ENCODE measurements at regions not wholly inside any gene's neighbourhood (a gene's known extent, or its start where the extent isn't known, plus 50 kb on each side); places are given as distances from the start of the nearest gene placed in this dataset.

- no peak overlapping the region for H3K27ac ChIP-seq (ENCODE audit: low read depth, low read length)
- 94% methylated on average over 38 of the region's 38 CpGs; no CpG with 5 or more reads in 1 of the 2 experiments for WGBS, 2 experiments (ENCODE audit: extremely low coverage in 1 of 2, insufficient coverage in 1 of 2, insufficient read length in 1 of 2, insufficient replicate concordance in 2 of 2, low coverage in 1 of 2, low lambda C conversion rate in 2 of 2, missing lambda C conversion rate in 1 of 2)
- ChIA-PET CTCF (ENCODE audit: partially characterized antibody) (interaction anchor here (0.5 kb wide), 2 partner anchors 73 to 189 kb away, joined by 3 read pairs; no protein-coding TSS in a partner anchor), POLR2A (ENCODE audit: partially characterized antibody) (no interaction called here)
- FAIRE-seq (no peak), DNase-seq (ENCODE audit: low read depth in 1 of 2, low spot score in 2 of 2) (no peak)
- no peak for TF ChIP-seq KDM4A (IDR thresholded peaks at IDR 0.05; ENCODE audit: low read depth, low read length, severe bottlenecking)
- TF ChIP-seq GTF2F1 (IDR thresholded peaks at IDR 0.05; ENCODE audit: borderline replicate concordance, low read depth, low read length) = no peak
- TF ChIP-seq BACH1 (IDR thresholded peaks at IDR 0.05; ENCODE audit: low read length) = no peak
- TF ChIP-seq YY1 (IDR thresholded peaks at IDR 0.05; ENCODE audit: low read depth, low read length) = no peak
- no peak for TF ChIP-seq SP2 (IDR thresholded peaks at IDR 0.05; ENCODE audit: low read length)
- TF ChIP-seq JUN (IDR thresholded peaks at IDR 0.05; ENCODE audit: low read depth, low read length) = no peak
- no peak overlapping the region for H4K91ac ChIP-seq (replicated peaks; ENCODE audit: insufficient read length, low read length)
- no peak overlapping the region for H4K5ac ChIP-seq (ENCODE audit: insufficient read length, low read depth, low read length)
- no peak overlapping the region for H2BK120ac ChIP-seq (replicated peaks; ENCODE audit: low read depth, low read length)
- H3K36me3 ChIP-seq (ENCODE audit: control insufficient read depth in 2 of 4, insufficient read depth in 4 of 4, low read length in 3 of 4) = no peaks in the 10 kb centered on the region
- H2AFZ ChIP-seq (ENCODE audit: low read length) = no peak overlapping the region
- H2AK5ac ChIP-seq (ENCODE audit: low read depth, low read length) = no peak overlapping the region
- no peaks in the 10 kb centered on the region for H3K79me1 ChIP-seq (ENCODE audit: low read depth, low read length)
- H2BK12ac ChIP-seq (ENCODE audit: low read depth, low read length) = no peak overlapping the region
- H2BK20ac ChIP-seq (ENCODE audit: low read length) = no peak overlapping the region
- no peaks in the 10 kb centered on the region; a peak in 1 of 4 replicates for H3K9me3 ChIP-seq (ENCODE audit: insufficient read depth in 2 of 2, low read depth in 1 of 2, low read length in 1 of 2)
- no peaks in the 10 kb centered on the region for H3K23me2 ChIP-seq (ENCODE audit: low read depth, low read length)
- peak overlapping the region; percentile 45; the same call in 1 of the 2 replicates for H4K8ac ChIP-seq (ENCODE audit: extremely low read depth, insufficient read depth, low read length)
- no peaks in the 10 kb centered on the region for H4K20me1 ChIP-seq (replicated peaks in 1 of 2; ENCODE audit: control insufficient read depth in 1 of 2, insufficient read depth in 2 of 2, low read length in 2 of 2)
- H3K27me3 ChIP-seq (replicated peaks in 1 of 4; ENCODE audit: control insufficient read depth in 3 of 4, extremely low read depth in 1 of 4, insufficient read depth in 3 of 4, low read length in 3 of 4) = no peaks in the 10 kb centered on the region
- H3K4me2 ChIP-seq (ENCODE audit: insufficient read depth in 1 of 2, low read depth in 2 of 2, low read length in 2 of 2) = no peak overlapping the region
- H3K23ac ChIP-seq (ENCODE audit: insufficient read length) = no peak overlapping the region
- no peak overlapping the region for H3K18ac ChIP-seq (ENCODE audit: extremely low read depth, low read length)
- no peak overlapping the region for H3K4me3 ChIP-seq (ENCODE audit: extremely low read depth in 1 of 4, insufficient read depth in 2 of 4, low read depth in 3 of 4, low read length in 4 of 4)
- H3K4ac ChIP-seq (replicated peaks; ENCODE audit: insufficient read length, low read depth, low read length) = no peak overlapping the region
- H2BK15ac ChIP-seq (ENCODE audit: low read length) = no peak overlapping the region
- H3K9ac ChIP-seq (replicated peaks in 1 of 4; ENCODE audit: extremely low read depth in 1 of 4, low read depth in 3 of 4, low read length in 3 of 4) = no peak overlapping the region
- H3K4me1 ChIP-seq (replicated peaks in 1 of 4; ENCODE audit: control insufficient read depth in 3 of 4, insufficient read depth in 4 of 4, low read length in 3 of 4) = no peaks in the 10 kb centered on the region
- H3K56ac ChIP-seq (replicated peaks; ENCODE audit: insufficient read length, low read depth, low read length) = no peak overlapping the region
- no peaks in the 10 kb centered on the region for H3K79me2 ChIP-seq (ENCODE audit: control insufficient read depth in 1 of 2, insufficient read depth in 2 of 2, low read length in 2 of 2)
- H3K14ac ChIP-seq (ENCODE audit: insufficient read length) = no peak overlapping the region
- H2BK5ac ChIP-seq (ENCODE audit: low read depth, low read length) = no peak overlapping the region
Measured at GRCh38 chr18:60663060-60663989, 290.8 kb upstream of the MC4R start.

All from H1 (cell line).